ENCODE measurements at regions not wholly inside any gene's neighbourhood (a gene's known extent, or its start where the extent isn't known, plus 50 kb on each side); places are given as distances from the start of the nearest gene placed in this dataset.

GRCh38 chrX:151860827-151861226 is 51.9 kb upstream of the MAGEA4 start:
- no peaks in the 10 kb centered on the region for H3K27me3 Mint-ChIP-seq (ENCODE audit: low read depth)
- H3K4me1 Mint-ChIP-seq, result no peaks in the 10 kb centered on the region
- peak overlapping the region; percentile 47 for H3K27ac Mint-ChIP-seq
- peaks cover 54% of the 10 kb centered on the region for H3K9me3 Mint-ChIP-seq
- no peak for DNase-seq (ENCODE audit: low spot score in 2 of 2, unreplicated experiment in 2 of 2)
- TF ChIP-seq, protein P1, sequence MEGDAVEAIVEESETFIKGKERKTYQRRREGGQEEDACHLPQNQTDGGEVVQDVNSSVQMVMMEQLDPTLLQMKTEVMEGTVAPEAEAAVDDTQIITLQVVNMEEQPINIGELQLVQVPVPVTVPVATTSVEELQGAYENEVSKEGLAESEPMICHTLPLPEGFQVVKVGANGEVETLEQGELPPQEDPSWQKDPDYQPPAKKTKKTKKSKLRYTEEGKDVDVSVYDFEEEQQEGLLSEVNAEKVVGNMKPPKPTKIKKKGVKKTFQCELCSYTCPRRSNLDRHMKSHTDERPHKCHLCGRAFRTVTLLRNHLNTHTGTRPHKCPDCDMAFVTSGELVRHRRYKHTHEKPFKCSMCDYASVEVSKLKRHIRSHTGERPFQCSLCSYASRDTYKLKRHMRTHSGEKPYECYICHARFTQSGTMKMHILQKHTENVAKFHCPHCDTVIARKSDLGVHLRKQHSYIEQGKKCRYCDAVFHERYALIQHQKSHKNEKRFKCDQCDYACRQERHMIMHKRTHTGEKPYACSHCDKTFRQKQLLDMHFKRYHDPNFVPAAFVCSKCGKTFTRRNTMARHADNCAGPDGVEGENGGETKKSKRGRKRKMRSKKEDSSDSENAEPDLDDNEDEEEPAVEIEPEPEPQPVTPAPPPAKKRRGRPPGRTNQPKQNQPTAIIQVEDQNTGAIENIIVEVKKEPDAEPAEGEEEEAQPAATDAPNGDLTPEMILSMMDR (IDR thresholded peaks at IDR 0.05; ENCODE audit: unreplicated experiment), result no peak
- H3K36me3 Mint-ChIP-seq, result no peaks in the 10 kb centered on the region
- H3K4me3 Mint-ChIP-seq, result no peak overlapping the region
